ENCODE measurements at regions not wholly inside any gene's neighbourhood (a gene's known extent, or its start where the extent isn't known, plus 50 kb on each side); places are given as distances from the start of the nearest gene placed in this dataset.
"Not testable (repeated sequence)": the region's sequence is repeated elsewhere in the genome, so short reads cannot be mapped to it uniquely, and the experiment has no call there.

DNA sequence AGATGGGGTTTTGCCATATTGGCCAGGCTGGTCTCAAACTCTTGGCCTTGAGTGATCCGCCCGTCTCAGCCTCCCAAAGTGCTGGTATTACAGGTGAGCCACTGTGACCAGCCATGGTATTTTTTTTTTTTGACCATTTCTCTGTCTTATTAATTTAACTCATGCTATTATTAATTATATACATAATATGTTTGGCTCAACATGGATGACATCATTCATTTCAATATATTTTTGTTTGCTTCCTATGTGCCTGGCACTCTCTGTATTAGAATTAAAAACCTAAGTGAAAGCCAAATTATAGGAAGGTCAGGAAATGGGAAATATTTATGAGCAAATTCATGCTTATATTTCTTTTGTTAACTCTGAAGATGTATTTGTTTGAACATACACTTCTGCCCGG lies 55.8 kb upstream of the AKIRIN2 start:
- no peak for DNase-seq (ENCODE audit: low spot score)

DNA sequence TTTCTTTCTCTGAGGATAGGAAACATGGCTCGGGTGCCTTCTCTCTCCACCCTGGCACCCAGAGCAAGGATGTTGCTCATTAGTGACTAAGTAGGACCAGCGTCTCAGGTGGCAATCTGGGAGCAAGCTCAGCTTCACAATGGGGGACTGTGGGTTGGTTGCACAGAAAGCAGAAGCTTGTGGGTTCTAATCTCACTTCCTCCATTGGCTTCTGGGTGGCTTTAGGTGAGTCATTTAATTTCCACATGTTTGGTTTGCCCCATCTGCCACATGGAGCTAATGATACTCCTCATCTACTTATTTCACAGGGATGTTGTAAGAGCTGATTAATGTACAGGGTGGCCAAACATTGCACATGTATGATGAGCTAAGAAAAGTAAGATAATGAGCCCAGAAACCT lies 54.8 kb upstream of the AKIRIN2 start:
- peak; percentile 63 for DNase-seq (ENCODE audit: low spot score)

GRCh38 chr6:87755708-87756671 lies 54.0 kb upstream of the AKIRIN2 start:
- peak; percentile 47 for DNase-seq (ENCODE audit: low spot score)

GRCh38 chr6:87754828-87755227 lies 52.8 kb upstream of the AKIRIN2 start:
- no peak for DNase-seq (ENCODE audit: low spot score)

DNA sequence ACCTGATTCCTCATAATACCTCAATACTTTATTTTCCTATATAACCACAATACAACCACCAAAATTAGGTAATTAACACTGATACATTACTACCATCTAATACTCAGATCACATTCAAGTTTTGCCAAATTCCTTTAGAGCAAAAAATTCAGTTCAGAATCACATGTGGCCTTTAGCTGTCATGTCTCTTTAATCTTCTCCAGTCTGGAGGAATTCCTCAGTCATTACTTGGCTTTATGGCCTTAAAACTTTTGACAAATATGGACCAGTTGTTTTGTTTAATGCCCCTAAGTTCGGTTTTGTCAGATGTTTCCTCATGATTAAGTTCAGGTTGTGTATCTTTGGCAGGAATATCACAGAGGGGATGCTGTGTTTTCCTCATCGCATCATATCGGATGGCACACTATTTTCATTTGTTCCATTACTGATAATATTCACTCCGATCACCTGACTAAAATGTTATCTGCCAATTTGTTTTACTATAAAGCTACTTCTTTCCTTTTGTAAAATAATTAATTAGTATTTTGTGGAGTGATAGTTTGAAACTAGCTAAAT lies 51.2 kb upstream of the AKIRIN2 start:
- DNase-seq (ENCODE audit: low spot score), result no peak

GRCh38 chr6:87752503-87752902 lies 50.5 kb upstream of the AKIRIN2 start:
- not testable (repeated sequence) for DNase-seq (ENCODE audit: low spot score)

Measured in AG20443 (cell line).